NT2/D1 (cell line): ENCODE measurements at regions not wholly inside any gene's neighbourhood (a gene's known extent, or its start where the extent isn't known, plus 50 kb on each side); places are given as distances from the start of the nearest gene placed in this dataset.

Source experiments
- SUZ12 ChIP-seq: IDR thresholded peaks from 2 replicates; pipeline ENCODE4 v1.6.1; 2011; ENCODE audit not compliant: insufficient read length, insufficient read depth; ENCODE audit errors: extremely low read depth
- YY1 ChIP-seq: IDR thresholded peaks from 2 replicates; pipeline ENCODE4 v1.6.1; 2011; ENCODE audit not compliant: insufficient read length, insufficient read depth
- ZNF274 ChIP-seq: IDR thresholded peaks from 2 replicates; pipeline ENCODE4 v1.6.1; 2011; ENCODE audit warnings: mild to moderate bottlenecking, low read depth, low read length

DNA sequence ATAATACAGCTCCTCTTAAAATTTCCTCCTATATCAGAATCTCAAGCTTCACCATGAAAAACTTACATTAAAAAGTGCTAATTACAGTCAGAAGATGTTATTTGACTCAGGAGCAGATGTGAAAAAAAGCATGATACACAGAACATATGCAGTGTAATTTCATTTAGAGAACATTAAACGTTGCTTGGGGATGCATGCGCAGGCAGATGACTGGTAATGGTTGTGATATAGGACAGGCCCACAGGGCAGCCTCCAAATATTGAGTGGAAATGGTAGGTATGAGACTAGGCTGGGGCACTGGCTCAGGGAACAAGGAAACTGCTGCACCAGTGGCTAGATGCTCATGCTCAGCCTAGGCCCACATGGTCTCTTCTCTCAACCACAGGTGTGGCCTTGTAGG is 69.7 kb downstream of the IARS1 start:
- TF ChIP-seq ZNF274 (no peak), SUZ12 (no peak), YY1 (no peak)
